ENCODE measurements at regions not wholly inside any gene's neighbourhood (a gene's known extent, or its start where the extent isn't known, plus 50 kb on each side); places are given as distances from the start of the nearest gene placed in this dataset.
"Not testable (repeated sequence)": the region's sequence is repeated elsewhere in the genome, so short reads cannot be mapped to it uniquely, and the experiment has no call there.

DNA sequence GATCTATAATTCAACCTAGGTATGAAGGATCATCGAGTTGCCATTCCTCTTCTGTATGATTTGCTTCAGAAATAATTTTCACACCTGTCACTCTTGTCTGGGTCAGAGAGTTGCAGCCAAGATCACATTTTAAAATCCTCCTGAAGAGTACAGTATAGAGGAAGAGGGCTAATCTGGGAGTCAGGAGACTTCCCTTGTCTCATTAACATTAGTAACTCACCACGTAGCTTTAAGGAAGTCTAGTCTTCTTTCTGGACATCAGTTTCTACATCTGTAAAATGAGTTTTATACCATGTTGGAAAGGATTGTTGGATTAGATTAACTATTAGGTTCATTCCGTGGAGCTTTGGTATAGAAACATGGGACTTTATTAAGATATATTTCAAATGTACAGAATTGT lies 109.4 kb downstream of the TDRD15 start:
- no peaks in the 10 kb centered on the region for H3K27me3 ChIP-seq
- intact Hi-C loops (cut with DNase I) = no loop called here
- ATAC-seq = no peak

DNA sequence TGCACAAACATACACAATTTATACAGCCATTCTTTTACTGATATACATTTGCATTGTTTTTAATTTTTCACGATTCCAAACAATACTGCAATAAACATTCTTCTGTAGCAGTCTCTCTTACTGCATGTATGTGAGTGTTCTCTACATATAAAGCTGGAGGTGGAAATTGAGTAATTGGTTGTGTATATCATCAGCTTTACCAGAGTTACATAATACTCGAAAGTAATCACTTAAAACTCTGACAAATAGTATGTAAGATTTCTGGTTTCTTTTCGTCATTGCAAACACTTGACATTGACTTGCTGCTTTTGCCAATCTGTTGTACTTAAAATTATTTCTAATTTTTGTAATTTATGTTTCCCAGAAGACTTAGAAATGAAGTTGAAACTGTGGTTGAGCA lies 110.2 kb downstream of the TDRD15 start:
- Histone ChIP-seq H3K4me1 (peaks cover 0 to 16% (median 0%) of the 10 kb centered on the region in 12 donors), H3K27ac (no peak overlapping the region), H3K27me3 (no peaks in the 10 kb centered on the region), H3K9me3 (no peaks in the 10 kb centered on the region), H3K4me3 (no peak overlapping the region), H3K36me3 (no peaks in the 10 kb centered on the region)
- WGBS, 4 donors = 75 to 93% (median 84%) methylated on average over 3 of the region's 3 CpGs
- ATAC-seq = no peak
- intact Hi-C loops (cut with DNase I) = no loop called here
- DNase-seq = no peak
- TF ChIP-seq, protein P1, sequence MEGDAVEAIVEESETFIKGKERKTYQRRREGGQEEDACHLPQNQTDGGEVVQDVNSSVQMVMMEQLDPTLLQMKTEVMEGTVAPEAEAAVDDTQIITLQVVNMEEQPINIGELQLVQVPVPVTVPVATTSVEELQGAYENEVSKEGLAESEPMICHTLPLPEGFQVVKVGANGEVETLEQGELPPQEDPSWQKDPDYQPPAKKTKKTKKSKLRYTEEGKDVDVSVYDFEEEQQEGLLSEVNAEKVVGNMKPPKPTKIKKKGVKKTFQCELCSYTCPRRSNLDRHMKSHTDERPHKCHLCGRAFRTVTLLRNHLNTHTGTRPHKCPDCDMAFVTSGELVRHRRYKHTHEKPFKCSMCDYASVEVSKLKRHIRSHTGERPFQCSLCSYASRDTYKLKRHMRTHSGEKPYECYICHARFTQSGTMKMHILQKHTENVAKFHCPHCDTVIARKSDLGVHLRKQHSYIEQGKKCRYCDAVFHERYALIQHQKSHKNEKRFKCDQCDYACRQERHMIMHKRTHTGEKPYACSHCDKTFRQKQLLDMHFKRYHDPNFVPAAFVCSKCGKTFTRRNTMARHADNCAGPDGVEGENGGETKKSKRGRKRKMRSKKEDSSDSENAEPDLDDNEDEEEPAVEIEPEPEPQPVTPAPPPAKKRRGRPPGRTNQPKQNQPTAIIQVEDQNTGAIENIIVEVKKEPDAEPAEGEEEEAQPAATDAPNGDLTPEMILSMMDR (IDR thresholded peaks at IDR 0.05) = no peak
- TF ChIP-seq POLR2A (IDR thresholded peaks at IDR 0.05) = no peak

More for the DNA sequence above, 109.4 kb downstream of the TDRD15 start:
- 72 to 89% (median 82%) methylated on average over 3 of the region's 3 CpGs for WGBS, 4 donors
- no peak for DNase-seq
- TF ChIP-seq, protein P1 (IDR thresholded peaks at IDR 0.05) = no peak
- no peak for TF ChIP-seq POLR2A (IDR thresholded peaks at IDR 0.05)
- Histone ChIP-seq H3K9me3 (no peaks in the 10 kb centered on the region), H3K36me3 (no peaks in the 10 kb centered on the region), H3K4me1 (peaks cover 0 to 16% (median 0%) of the 10 kb centered on the region in 12 donors), H3K27ac (no peak overlapping the region), H3K4me3 (no peak overlapping the region)

DNA sequence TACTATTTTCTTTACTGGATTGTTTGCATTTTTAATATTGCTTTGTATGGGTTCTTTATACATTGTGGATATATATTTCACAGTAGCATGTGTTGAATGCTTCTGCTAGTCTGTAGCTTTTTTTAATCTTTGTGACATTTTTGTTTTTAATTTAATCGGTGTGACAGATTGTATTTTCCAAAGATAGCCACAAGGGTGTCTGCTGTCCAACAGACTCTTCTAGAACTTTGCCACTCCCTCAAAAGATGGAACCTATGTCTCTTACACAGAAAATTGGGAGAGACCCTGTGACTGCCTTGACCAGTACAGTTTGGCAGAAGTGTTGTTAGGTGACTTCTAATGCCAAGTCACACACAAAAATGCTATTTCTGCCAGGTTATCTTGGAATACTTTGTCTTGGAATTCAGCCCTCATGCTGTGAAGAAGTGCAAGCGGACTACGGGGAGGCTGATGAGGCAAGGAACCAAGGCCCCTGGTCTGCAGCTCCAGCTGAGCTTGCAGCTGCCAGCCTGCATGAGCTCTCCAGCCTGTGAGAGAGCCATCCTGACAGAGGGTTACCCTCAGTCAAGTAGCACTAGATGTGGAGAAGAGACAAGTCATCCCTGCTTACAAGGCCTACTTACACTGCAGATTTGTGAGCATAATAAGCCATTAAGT lies 110.8 kb downstream of the TDRD15 start:
- intact Hi-C loops (cut with DNase I) = no loop called here
- H3K27me3 ChIP-seq = no peaks in the 10 kb centered on the region
- 69 to 84% (median 79%) methylated on average over 2 to 3 of the region's 3 CpGs for WGBS, 4 donors
- H3K4me1 ChIP-seq = peaks cover 0 to 16% (median 0%) of the 10 kb centered on the region in 12 donors
- no peak overlapping the region for H3K27ac ChIP-seq
- H3K4me3 ChIP-seq = no peak overlapping the region
- ATAC-seq (no peak), DNase-seq (no peak)
- TF ChIP-seq, protein P1 (IDR thresholded peaks at IDR 0.05) = no peak
- no peak for TF ChIP-seq POLR2A (IDR thresholded peaks at IDR 0.05)
- no peaks in the 10 kb centered on the region for H3K36me3 ChIP-seq
- H3K9me3 ChIP-seq = no peaks in the 10 kb centered on the region

DNA sequence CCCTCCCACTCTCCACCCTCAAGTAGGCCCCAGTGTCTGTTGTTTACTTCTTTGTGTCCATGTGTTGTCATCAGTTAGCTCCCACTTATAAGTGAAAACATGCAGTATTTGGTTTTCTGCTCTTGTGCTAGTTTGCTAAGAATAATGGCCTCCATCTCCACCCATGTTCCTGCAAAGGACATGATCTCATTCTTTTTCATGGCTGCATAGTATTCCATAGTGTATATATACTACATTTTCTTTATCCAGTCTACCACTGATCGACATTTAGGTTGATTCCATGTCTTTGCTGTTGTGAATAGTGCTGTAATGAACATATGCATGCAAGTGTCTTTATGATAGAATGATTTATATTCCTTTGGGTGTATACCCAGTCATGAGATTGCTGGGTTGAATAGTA lies 116.0 kb downstream of the TDRD15 start:
- DNase-seq; H3K36me3 ChIP-seq; H3K27me3 ChIP-seq; H3K9me3 ChIP-seq; H3K27ac ChIP-seq; ATAC-seq; H3K4me3 ChIP-seq; intact Hi-C loops (cut with DNase I); H3K4me1 ChIP-seq: not testable (repeated sequence)
- 87 to 97% (median 93%) methylated on average over 1 of the region's 1 CpG for WGBS, 4 donors

DNA sequence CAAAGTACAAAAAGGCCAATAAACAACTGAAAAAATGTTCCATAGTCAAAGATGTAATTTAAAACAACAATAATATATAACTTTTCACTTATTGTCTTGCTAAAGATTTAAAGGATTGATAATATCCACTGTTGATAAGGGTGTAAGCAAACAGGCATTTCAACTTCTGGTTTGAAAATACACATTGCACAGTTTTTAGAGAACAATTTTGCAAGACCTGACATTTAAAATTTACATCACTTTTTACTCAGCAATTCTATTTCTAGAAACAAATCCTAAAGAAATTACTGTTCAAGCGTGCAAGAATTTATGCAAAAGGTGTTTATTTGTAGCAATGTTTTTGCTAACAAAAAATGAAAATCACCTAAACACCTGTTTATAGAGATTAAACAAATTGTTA lies 120.4 kb downstream of the TDRD15 start:
- ATAC-seq = no peak
- TF ChIP-seq, protein P1 (IDR thresholded peaks at IDR 0.05) = no peak
- TF ChIP-seq POLR2A (IDR thresholded peaks at IDR 0.05) = no peak
- H3K9me3 ChIP-seq = peaks cover 0 to 5% (median 0%) of the 10 kb centered on the region in 12 donors
- DNase-seq = no peak
- intact Hi-C loops (cut with DNase I) = no loop called here
- 89 to 98% (median 90%) methylated on average over 1 of the region's 1 CpG for WGBS, 4 donors
- peaks cover 0 to 3% (median 0%) of the 10 kb centered on the region in 12 donors for H3K4me1 ChIP-seq
- H3K36me3 ChIP-seq = no peaks in the 10 kb centered on the region
- no peak overlapping the region for H3K27ac ChIP-seq
- H3K27me3 ChIP-seq = no peaks in the 10 kb centered on the region
- H3K4me3 ChIP-seq = no peak overlapping the region

Measured in heart left ventricle (tissue), 16 donors.